Fibroblast of lung (primary cell): ENCODE measurements at regions not wholly inside any gene's neighbourhood (a gene's known extent, or its start where the extent isn't known, plus 50 kb on each side); places are given as distances from the start of the nearest gene placed in this dataset.
A peak's percentile ranks its signal among the peaks of the same experiment; 100 is the strongest.

Experiments
- DNase-seq, 2 donors: peaks; one replicate each; pipeline versions ENCODE4 v3.0.0 to v3.0.0-alpha.2; 2010; ENCODE audit warnings: low read depth in 2 of 2
- H2AFZ ChIP-seq: 2 replicates; pipeline ENCODE4 v1.5.1; 2012; ENCODE audit warnings: low read length, control low read depth, inconsistent platforms
- H3K27ac ChIP-seq: 2 replicates; pipeline ENCODE4 v1.5.1; 2011; ENCODE audit warnings: low read length, control low read depth; ENCODE audit not compliant: insufficient read depth
- H3K27me3 ChIP-seq: 2 replicates; pipeline ENCODE4 v1.5.1; 2011; ENCODE audit warnings: mild to moderate bottlenecking, low read length; ENCODE audit not compliant: control insufficient read depth, insufficient read depth
- H3K36me3 ChIP-seq: 2 replicates; pipeline ENCODE4 v1.5.1; 2011; ENCODE audit warnings: low read length; ENCODE audit not compliant: control insufficient read depth, insufficient read depth
- H3K4me1 ChIP-seq: 2 replicates; pipeline ENCODE4 v1.5.1; 2011; ENCODE audit warnings: low read length; ENCODE audit not compliant: control insufficient read depth, insufficient read depth; ENCODE audit errors: extremely low read depth
- H3K4me2 ChIP-seq: 2 replicates; pipeline ENCODE4 v1.5.1; 2011; ENCODE audit warnings: low read length, control low read depth; ENCODE audit not compliant: insufficient read depth; ENCODE audit errors: extremely low read depth
- H3K4me3 ChIP-seq, 4 experiments: fragments of 200-600 bp in 1 of 4; sonication (generic) in 1 of 4; replicated peaks in 1 of 4; 2 replicates each; pipeline ENCODE4 v1.5.1; 2011 to 2016; ENCODE audit warnings: low read length in 4 of 4, low read depth in 3 of 4, mild to moderate bottlenecking in 3 of 4, control low read depth in 2 of 4, inconsistent platforms in 1 of 4, mixed read lengths in 1 of 4; ENCODE audit not compliant: insufficient read depth in 1 of 4; ENCODE audit errors: control extremely low read depth in 1 of 4
- H3K79me2 ChIP-seq: 2 replicates; pipeline ENCODE4 v1.5.1; 2012; ENCODE audit warnings: mild to moderate bottlenecking, low read length, inconsistent platforms; ENCODE audit not compliant: control insufficient read depth, insufficient read depth
- H3K9ac ChIP-seq: 2 replicates; pipeline ENCODE4 v1.5.1; 2011; ENCODE audit warnings: mild to moderate bottlenecking, low read length, control low read depth; ENCODE audit not compliant: insufficient read depth
- H3K9me3 ChIP-seq: 2 replicates; pipeline ENCODE4 v1.5.1; 2012; ENCODE audit warnings: low read depth, low read length; ENCODE audit not compliant: control insufficient read depth, insufficient read depth
- H4K20me1 ChIP-seq: 2 replicates; pipeline ENCODE4 v1.5.1; 2011; ENCODE audit warnings: low read length; ENCODE audit not compliant: control insufficient read depth, insufficient read depth; ENCODE audit errors: extremely low read depth
- CTCF ChIP-seq, 2 donors: IDR thresholded peaks in 1 of 2; conservative IDR thresholded peaks in 1 of 2; 1 replicate in 1 of 2; 2 replicates in 1 of 2; pipeline ENCODE4 v1.5.1; 2011 to 2012; ENCODE audit warnings: low read length in 2 of 2, control low read depth in 1 of 2, inconsistent platforms in 1 of 2, low read depth in 1 of 2, mild to moderate bottlenecking in 1 of 2
- EZH2 ChIP-seq: IDR thresholded peaks from 2 replicates; pipeline ENCODE4 v1.5.1; 2012; ENCODE audit warnings: low read length, control low read depth, mild to moderate bottlenecking; ENCODE audit errors: missing control alignments

GRCh38 chr1:72620453-72620852 is 338.1 kb upstream of the NEGR1 start:
- no peak for DNase-seq
- no peak for TF ChIP-seq EZH2
- TF ChIP-seq CTCF (conservative IDR thresholded peaks at IDR 0.05 in 1 of 2, IDR thresholded peaks at IDR 0.05 in 1 of 2; ENCODE audit: low read depth in 1 of 2, low read length in 2 of 2) = no peak

GRCh38 chr1:72606216-72606810 is 324.0 kb upstream of the NEGR1 start:
- Histone ChIP-seq H3K4me1 (no peaks in the 10 kb centered on the region), H3K36me3 (no peaks in the 10 kb centered on the region), H3K27ac (no peak overlapping the region), H3K79me2 (no peaks in the 10 kb centered on the region), H3K9me3 (no peaks in the 10 kb centered on the region), H2AFZ (no peak overlapping the region), H3K27me3 (no peaks in the 10 kb centered on the region), H3K4me3 (no peak overlapping the region), H3K4me2 (no peak overlapping the region), H3K9ac (no peak overlapping the region), H4K20me1 (no peaks in the 10 kb centered on the region)
- DNase-seq = no peak
- TF ChIP-seq EZH2 (no peak), CTCF (conservative IDR thresholded peaks at IDR 0.05 in 1 of 2, IDR thresholded peaks at IDR 0.05 in 1 of 2; ENCODE audit: low read depth in 1 of 2, low read length in 2 of 2) (no peak)

More at GRCh38 chr1:72620453-72620852, 338.1 kb upstream of the NEGR1 start:
- Histone ChIP-seq H3K79me2 (no peaks in the 10 kb centered on the region), H3K9me3 (no peaks in the 10 kb centered on the region), H3K27me3 (no peaks in the 10 kb centered on the region), H3K4me1 (no peaks in the 10 kb centered on the region), H2AFZ (no peak overlapping the region), H3K4me2 (no peak overlapping the region), H3K27ac (no peak overlapping the region), H4K20me1 (no peaks in the 10 kb centered on the region), H3K36me3 (no peaks in the 10 kb centered on the region), H3K4me3 (no peak overlapping the region), H3K9ac (no peak overlapping the region)

- H3K4me1 ChIP-seq = no peaks in the 10 kb centered on the region
- H2AFZ ChIP-seq = no peak overlapping the region
- no peaks in the 10 kb centered on the region for H4K20me1 ChIP-seq
- TF ChIP-seq EZH2 = no peak
- no peak for TF ChIP-seq CTCF (conservative IDR thresholded peaks at IDR 0.05 in 1 of 2, IDR thresholded peaks at IDR 0.05 in 1 of 2; ENCODE audit: low read depth in 1 of 2, low read length in 2 of 2)
- no peaks in the 10 kb centered on the region for H3K27me3 ChIP-seq
- no peaks in the 10 kb centered on the region for H3K79me2 ChIP-seq
- H3K27ac ChIP-seq = no peak overlapping the region
- H3K9me3 ChIP-seq = no peaks in the 10 kb centered on the region
- H3K4me2 ChIP-seq = no peak overlapping the region
- DNase-seq = peak in 1 of 2 donors; percentile 1
- H3K36me3 ChIP-seq = no peaks in the 10 kb centered on the region
- H3K4me3 ChIP-seq = no peak overlapping the region
- H3K9ac ChIP-seq = no peak overlapping the region
These were observed 318.8 kb upstream of the NEGR1 start for GRCh38 chr1:72601035-72601674.
